PC-9 (cell line): ENCODE measurements at regions not wholly inside any gene's neighbourhood (a gene's known extent, or its start where the extent isn't known, plus 50 kb on each side); places are given as distances from the start of the nearest gene placed in this dataset.

Source experiments
- BruUV-seq: library from RNA; stranded (reverse); fragments of 400-500 nt; replicated peaks from 2 replicates; lab custom pipeline; 2021; lab: Mats Ljungman, UMichigan
- CTCF ChIA-PET: fragments of 300-600 bp; sonication (Branson Sonifier 250); formaldehyde crosslinking; loops from one replicate; lab custom pipeline; 2022; ENCODE audit warnings: antibody characterized with exemption; lab: Charles Lee
- POLR2A ChIA-PET: fragments of 300-600 bp; sonication (Branson Sonifier 250); formaldehyde crosslinking; loops from one replicate; lab custom pipeline; 2022; ENCODE audit warnings: antibody characterized with exemption; ENCODE audit not compliant: unreplicated experiment; lab: Charles Lee
- DNase-seq, 2 experiments: peaks; one replicate each; pipeline versions ENCODE4 v3.0.0 to v3.0.0-alpha.2; 2015 to 2022; ENCODE audit warnings: mixed read lengths in 1 of 2
- H2AFZ ChIP-seq: fragments of 200-600 bp; sonication (generic); 2 replicates; pipeline ENCODE4 v1.8.1; 2017; ENCODE audit warnings: antibody characterized with exemption
- H3F3A ChIP-seq: fragments of 200-600 bp; sonication (generic); 2 replicates; pipeline ENCODE4 v1.8.1; 2017; ENCODE audit warnings: antibody characterized with exemption, mild to moderate bottlenecking, low read depth; ENCODE audit not compliant: insufficient read depth
- H3K27ac ChIP-seq: fragments of 200-600 bp; sonication (generic); 2 replicates; pipeline ENCODE4 v1.6.1; 2016; ENCODE audit warnings: mixed run types
- H3K27me3 ChIP-seq: fragments of 200-600 bp; sonication (generic); 2 replicates; pipeline ENCODE4 v1.6.1; 2016; ENCODE audit warnings: low read depth, mixed run types; ENCODE audit not compliant: insufficient read depth
- H3K36me3 ChIP-seq: fragments of 200-600 bp; sonication (generic); 2 replicates; pipeline ENCODE4 v1.6.1; 2016; ENCODE audit warnings: low read depth, mixed run types
- H3K4me1 ChIP-seq: fragments of 200-600 bp; sonication (generic); replicated peaks from 2 replicates; pipeline ENCODE4 v1.6.1; 2016; ENCODE audit warnings: mixed run types; ENCODE audit not compliant: insufficient read depth
- H3K4me2 ChIP-seq: fragments of 200-600 bp; sonication (generic); 2 replicates; pipeline ENCODE4 v1.6.1; 2017; ENCODE audit warnings: mixed run types
- H3K4me3 ChIP-seq: fragments of 200-600 bp; sonication (generic); 2 replicates; pipeline ENCODE4 v1.6.1; 2016; ENCODE audit warnings: mixed run types
- H3K79me2 ChIP-seq: fragments of 200-600 bp; sonication (generic); 2 replicates; pipeline ENCODE4 v1.6.1; 2017; ENCODE audit warnings: low read depth, mixed run types
- H3K9me2 ChIP-seq: fragments of 200-600 bp; sonication (generic); 2 replicates; pipeline ENCODE4 v1.8.1; 2017; ENCODE audit warnings: mild to moderate bottlenecking; ENCODE audit not compliant: insufficient read depth
- H3K9me3 ChIP-seq: fragments of 200-600 bp; sonication (generic); 2 replicates; pipeline ENCODE4 v1.8.1; 2016; ENCODE audit warnings: low read depth; ENCODE audit not compliant: insufficient read depth
- H4K20me1 ChIP-seq: fragments of 200-600 bp; sonication (generic); 2 replicates; pipeline ENCODE4 v1.8.1; 2017; ENCODE audit not compliant: insufficient read depth
- CTCF ChIP-seq: fragments of 200-600 bp; sonication (generic); conservative IDR thresholded peaks from 2 replicates; pipeline ENCODE4 v1.6.1; 2017; ENCODE audit warnings: mixed run types, antibody characterized with exemption, mild to moderate bottlenecking, moderate library complexity
- EZH2 ChIP-seq: fragments of 200-600 bp; sonication (generic); IDR thresholded peaks from 2 replicates; pipeline ENCODE4 v1.8.0; 2017; ENCODE audit warnings: antibody characterized with exemption, low read depth
- intact Hi-C: fragments of 100-400 bp; cut with micrococcal nuclease; formaldehyde crosslinking; loops from one replicate; pipeline ENCODE4 v1.10.0; 2022; ENCODE audit not compliant: unreplicated experiment

DNA sequence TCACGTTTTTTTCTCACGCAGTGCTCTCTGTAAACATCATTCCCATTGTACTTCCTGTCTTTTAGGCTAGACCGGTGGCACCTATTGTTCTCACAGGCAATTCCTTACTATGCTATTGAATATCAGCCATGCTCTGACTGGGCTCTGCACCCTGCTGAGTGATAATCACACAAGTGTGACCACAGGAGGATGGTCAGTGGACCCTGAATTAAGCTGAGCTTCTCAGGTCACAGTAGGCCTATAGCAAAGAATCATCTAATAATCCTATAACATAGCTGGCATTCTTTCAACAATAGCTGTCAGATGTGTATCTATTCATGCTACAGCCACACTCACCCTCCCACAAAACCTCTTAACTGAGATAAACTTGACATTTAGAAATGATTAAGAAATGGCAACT, 2399.8 kb upstream of the TENM3 start:
- BruUV-seq, result no TSS peak
- H3F3A ChIP-seq, result no peaks in the 10 kb centered on the region
- intact Hi-C loops, result no loop called here

DNA sequence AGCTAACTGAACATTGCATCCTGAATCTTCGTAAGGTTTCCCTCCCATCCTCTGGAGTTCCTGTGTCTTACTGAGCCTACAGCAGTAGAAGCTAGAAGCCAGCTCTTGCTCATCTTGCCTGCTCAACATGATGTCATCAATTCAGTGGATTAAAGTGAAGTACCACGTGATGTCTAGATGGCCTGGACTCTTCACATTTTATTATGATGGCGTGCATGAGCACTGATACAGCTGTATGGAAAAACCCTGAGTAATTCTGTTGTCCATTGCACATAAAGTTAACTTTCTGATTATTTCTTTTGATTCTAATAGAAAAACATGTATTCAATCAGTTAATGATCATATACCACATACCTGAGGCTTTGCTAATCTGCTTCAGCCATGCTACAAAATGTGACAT, 2387.7 kb upstream of the TENM3 start:
- POLR2A ChIA-PET, result no interaction called here
- Histone ChIP-seq H4K20me1 (no peaks in the 10 kb centered on the region), H3K79me2 (no peaks in the 10 kb centered on the region), H3K9me3 (no peaks in the 10 kb centered on the region), H2AFZ (no peak overlapping the region), H3K4me3 (no peak overlapping the region), H3F3A (no peaks in the 10 kb centered on the region), H3K4me1 (no peaks in the 10 kb centered on the region), H3K9me2 (no peaks in the 10 kb centered on the region), H3K4me2 (no peak overlapping the region), H3K36me3 (no peaks in the 10 kb centered on the region), H3K27me3 (no peaks in the 10 kb centered on the region), H3K27ac (no peak overlapping the region)
- no TSS peak for BruUV-seq
- CTCF ChIA-PET, result no interaction called here
- no peak for DNase-seq
- TF ChIP-seq CTCF (no peak), EZH2 (no peak)
- intact Hi-C loops, result no loop called here

More for the DNA sequence above, 2399.8 kb upstream of the TENM3 start:
- H3K79me2 ChIP-seq, result no peaks in the 10 kb centered on the region
- no peaks in the 10 kb centered on the region for H3K4me1 ChIP-seq
- no peaks in the 10 kb centered on the region for H3K9me3 ChIP-seq
- H3K9me2 ChIP-seq, result no peaks in the 10 kb centered on the region
- H3K4me3 ChIP-seq, result no peak overlapping the region
- no peaks in the 10 kb centered on the region for H3K27me3 ChIP-seq
- no peak for DNase-seq
- H3K27ac ChIP-seq, result no peak overlapping the region
- ChIA-PET CTCF (no interaction called here), POLR2A (no interaction called here)
- no peaks in the 10 kb centered on the region for H3K36me3 ChIP-seq
- H4K20me1 ChIP-seq, result no peaks in the 10 kb centered on the region
- H2AFZ ChIP-seq, result no peak overlapping the region
- no peak for TF ChIP-seq EZH2
- TF ChIP-seq CTCF, result no peak
- H3K4me2 ChIP-seq, result no peak overlapping the region

DNA sequence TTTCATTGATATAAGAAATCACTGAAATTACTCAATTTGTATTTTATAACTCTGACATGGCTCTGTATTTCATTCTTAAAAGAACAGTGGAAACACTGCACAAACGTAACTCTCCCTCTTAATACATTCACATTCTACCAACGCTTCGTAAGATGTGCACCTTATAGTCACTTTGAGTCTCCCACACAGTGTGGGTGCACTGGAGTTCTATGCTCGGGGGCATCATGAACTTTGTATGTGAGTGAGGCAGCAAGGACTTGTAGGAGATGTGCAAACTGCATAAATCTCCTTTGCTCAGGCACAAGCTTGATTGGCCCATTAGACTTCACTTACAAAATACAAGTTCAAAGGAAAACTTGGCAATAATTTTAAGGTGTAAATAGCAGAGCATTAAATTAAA, 2385.0 kb upstream of the TENM3 start:
- no peaks in the 10 kb centered on the region for H3K4me1 ChIP-seq
- no peaks in the 10 kb centered on the region for H3K36me3 ChIP-seq
- no peak overlapping the region for H3K4me2 ChIP-seq
- H3F3A ChIP-seq, result no peaks in the 10 kb centered on the region
- ChIA-PET POLR2A (no interaction called here), CTCF (no interaction called here)
- no peaks in the 10 kb centered on the region for H3K79me2 ChIP-seq
- no peaks in the 10 kb centered on the region for H3K9me3 ChIP-seq
- no peak overlapping the region for H3K4me3 ChIP-seq
- BruUV-seq, result no TSS peak
- intact Hi-C loops, result no loop called here
- H2AFZ ChIP-seq, result no peak overlapping the region
- no peak for DNase-seq
- no peak overlapping the region for H3K27ac ChIP-seq
- TF ChIP-seq CTCF (no peak), EZH2 (no peak)
- H4K20me1 ChIP-seq, result no peaks in the 10 kb centered on the region
- no peaks in the 10 kb centered on the region for H3K27me3 ChIP-seq
- H3K9me2 ChIP-seq, result no peaks in the 10 kb centered on the region
